GM21529 (cell line): ENCODE measurements at regions not wholly inside any gene's neighbourhood (a gene's known extent, or its start where the extent isn't known, plus 50 kb on each side); places are given as distances from the start of the nearest gene placed in this dataset.

Experiments used
- ATAC-seq: cut with Tn5 transposase; IDR thresholded peaks from one replicate; pipeline ENCODE4 v1.9.1; 2021; ENCODE audit not compliant: unreplicated experiment

GRCh38 chr12:66960006-66960405, 281.1 kb upstream of the GRIP1 start:
- ATAC-seq, result no peak

- no peak for ATAC-seq
Measured at GRCh38 chr12:66960704-66961690, 282.1 kb upstream of the GRIP1 start.

GRCh38 chr12:66962290-66962689, 283.4 kb upstream of the GRIP1 start:
- ATAC-seq, result no peak

- no peak for ATAC-seq
Measured at GRCh38 chr12:66963901-66964300, 285.0 kb upstream of the GRIP1 start.

GRCh38 chr12:66964629-66965028, 285.8 kb upstream of the GRIP1 start:
- no peak for ATAC-seq

GRCh38 chr12:66965621-66966020, 286.7 kb upstream of the GRIP1 start:
- ATAC-seq, result no peak

- no peak for ATAC-seq
Measured at GRCh38 chr12:66971816-66972215, 292.9 kb upstream of the GRIP1 start.

- no peak for ATAC-seq
Measured at GRCh38 chr12:66976526-66976925, 292.6 kb upstream of the CAND1 start.

- ATAC-seq, result no peak
Measured at GRCh38 chr12:66978802-66979201, 290.4 kb upstream of the CAND1 start.

GRCh38 chr12:66979251-66979650, 289.9 kb upstream of the CAND1 start:
- no peak for ATAC-seq

GRCh38 chr12:66984077-66984476, 285.1 kb upstream of the CAND1 start:
- no peak for ATAC-seq

- ATAC-seq, result no peak
Measured at GRCh38 chr12:66984962-66985361, 284.2 kb upstream of the CAND1 start.

GRCh38 chr12:66999141-66999540, 270.0 kb upstream of the CAND1 start:
- ATAC-seq, result no peak

GRCh38 chr12:67001251-67001650, 267.9 kb upstream of the CAND1 start:
- no peak for ATAC-seq

GRCh38 chr12:67002720-67003119, 266.4 kb upstream of the CAND1 start:
- ATAC-seq, result no peak

GRCh38 chr12:67006610-67007009, 262.5 kb upstream of the CAND1 start:
- ATAC-seq, result no peak

GRCh38 chr12:67014642-67015041, 254.5 kb upstream of the CAND1 start:
- no peak for ATAC-seq

- no peak for ATAC-seq
Measured at GRCh38 chr12:67018105-67018504, 251.1 kb upstream of the CAND1 start.

- no peak for ATAC-seq
Measured at GRCh38 chr12:67019070-67019469, 250.1 kb upstream of the CAND1 start.

- peak; percentile 96 for ATAC-seq
Measured at GRCh38 chr12:67025543-67026114, 243.5 kb upstream of the CAND1 start.

GRCh38 chr12:67026487-67027246, 242.5 kb upstream of the CAND1 start:
- no peak for ATAC-seq

- ATAC-seq, result no peak
Measured at GRCh38 chr12:67028529-67028928, 240.6 kb upstream of the CAND1 start.
